HG02970 (cell line): ENCODE measurements at regions not wholly inside any gene's neighbourhood (a gene's known extent, or its start where the extent isn't known, plus 50 kb on each side); places are given as distances from the start of the nearest gene placed in this dataset.

Experiments
- ATAC-seq: cut with Tn5 transposase; IDR thresholded peaks from one replicate; pipeline ENCODE4 v1.9.1; 2021; ENCODE audit warnings: mild to moderate bottlenecking, moderate library complexity, moderate number of reproducible peaks; ENCODE audit not compliant: unreplicated experiment, low FRiP score

GRCh38 chr11:116177521-116178210 is 595.1 kb downstream of the BUD13 start:
- ATAC-seq = no peak

- ATAC-seq = no peak
Observed at GRCh38 chr11:116176484-116177005, 596.2 kb downstream of the BUD13 start.

- ATAC-seq = no peak
Observed at GRCh38 chr11:116175707-116176106, 597.1 kb downstream of the BUD13 start.

GRCh38 chr11:116173941-116174911 is 598.6 kb downstream of the BUD13 start:
- ATAC-seq = no peak

GRCh38 chr11:116173506-116173905 is 599.3 kb downstream of the BUD13 start:
- ATAC-seq = no peak

GRCh38 chr11:116172851-116173250 is 599.9 kb downstream of the BUD13 start:
- no peak for ATAC-seq

GRCh38 chr11:116172156-116172555 is 600.6 kb downstream of the BUD13 start:
- ATAC-seq = no peak

GRCh38 chr11:116171271-116172140 is 601.3 kb downstream of the BUD13 start:
- ATAC-seq = no peak

- ATAC-seq = no peak
Observed at GRCh38 chr11:116170526-116171120, 602.2 kb downstream of the BUD13 start.

- ATAC-seq = no peak
Observed at GRCh38 chr11:116169776-116170175, 603.0 kb downstream of the BUD13 start.

GRCh38 chr11:116168459-116168787 is 604.4 kb downstream of the BUD13 start:
- no peak for ATAC-seq

GRCh38 chr11:116167706-116168458 is 604.9 kb downstream of the BUD13 start:
- ATAC-seq = no peak

- ATAC-seq = no peak
Observed at GRCh38 chr11:116166573-116167465, 606.0 kb downstream of the BUD13 start.

- ATAC-seq = no peak
Observed at GRCh38 chr11:116164843-116165242, 607.9 kb downstream of the BUD13 start.

- ATAC-seq = no peak
Observed at GRCh38 chr11:116162886-116163230, 609.9 kb downstream of the BUD13 start.

- no peak for ATAC-seq
Observed at GRCh38 chr11:116162086-116162885, 610.5 kb downstream of the BUD13 start.

- ATAC-seq = no peak
Observed at GRCh38 chr11:116148645-116149044, 624.1 kb downstream of the BUD13 start.

- no peak for ATAC-seq
Observed at GRCh38 chr11:116148056-116148455, 624.7 kb downstream of the BUD13 start.
